Vagina (tissue), 2 donors: ENCODE measurements at regions not wholly inside any gene's neighbourhood (a gene's known extent, or its start where the extent isn't known, plus 50 kb on each side); places are given as distances from the start of the nearest gene placed in this dataset.

Experiments used
- DNase-seq, 2 donors: peaks; one replicate each; pipeline ENCODE4 v3.0.0-alpha.2; 2017; ENCODE audit errors: extremely low spot score in 2 of 2
- H3K27ac ChIP-seq: fragments of 200-600 bp; sonication (generic); one replicate; pipeline ENCODE4 v1.5.1; 2019
- H3K27me3 ChIP-seq: fragments of 200-600 bp; sonication (generic); one replicate; pipeline ENCODE4 v1.5.1; 2019
- H3K36me3 ChIP-seq, 2 donors: fragments of 200-600 bp; sonication (generic); one replicate each; pipeline ENCODE4 v1.5.1; 2017 to 2019
- H3K4me1 ChIP-seq: fragments of 200-600 bp; sonication (generic); one replicate; pipeline ENCODE4 v1.5.1; 2019
- H3K4me3 ChIP-seq, 2 donors: fragments of 200-600 bp; sonication (generic); 1 replicate in 1 of 2; 2 replicates in 1 of 2; pipeline ENCODE4 v1.5.1; 2016 to 2019
- H3K9me3 ChIP-seq: fragments of 200-600 bp; sonication (generic); one replicate; pipeline ENCODE4 v1.5.1; 2019
- POLR2A ChIP-seq, 2 donors: fragments of 450-650 bp; IDR thresholded peaks; one replicate each; pipeline ENCODE4 v1.6.1; 2017; ENCODE audit warnings: antibody characterized with exemption in 2 of 2, mild to moderate bottlenecking in 2 of 2, moderate library complexity in 2 of 2
- POLR2AphosphoS5 ChIP-seq, 2 donors: sonication (generic); formaldehyde crosslinking; IDR thresholded peaks; one replicate each; pipeline ENCODE4 v1.9.0; 2017; ENCODE audit warnings: antibody characterized with exemption in 2 of 2, mild to moderate bottlenecking in 2 of 2, low read depth in 1 of 2; ENCODE audit not compliant: insufficient read depth in 1 of 2
- intact Hi-C: fragments of 100-400 bp; cut with DNase I; formaldehyde crosslinking; loops from one replicate; pipeline ENCODE4 v1.15.1; 2023
- TF ChIP-seq, protein P1 (sequence below), 3 experiments: fragments of 450-650 bp in 2 of 3; fragments of 200-600 bp in 1 of 3; sonication (generic) in 1 of 3; IDR thresholded peaks; one replicate each; pipeline ENCODE4 v1.5.1; 2017 to 2019; ENCODE audit warnings: antibody characterized with exemption in 3 of 3, mild to moderate bottlenecking in 2 of 3, moderate library complexity in 2 of 3

DNA sequence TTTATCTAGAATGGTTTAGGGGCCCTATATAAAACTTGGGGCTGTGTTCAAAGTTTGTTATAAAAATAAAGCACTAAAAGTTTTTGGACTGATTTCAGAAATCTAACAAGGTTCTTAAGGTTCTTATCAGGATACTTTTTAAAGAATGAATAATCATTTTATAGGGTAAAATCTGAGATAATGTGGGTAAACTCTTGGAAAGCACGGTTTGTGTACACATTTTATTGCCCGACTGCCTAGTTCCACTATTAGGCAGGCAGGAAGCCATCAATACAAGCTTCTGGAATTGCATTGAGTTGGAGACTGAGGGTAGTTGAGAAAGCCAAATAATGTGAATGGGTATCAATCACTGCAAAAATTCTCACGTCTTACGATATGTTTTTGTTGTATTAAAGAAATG lies 331.0 kb upstream of the PITX2 start:
- Histone ChIP-seq H3K4me1 (no peaks in the 10 kb centered on the region), H3K27me3 (no peaks in the 10 kb centered on the region)
- DNase-seq = no peak

GRCh38 chr4:110955748-110956147 lies 332.9 kb upstream of the PITX2 start:
- Histone ChIP-seq H3K4me1 (no peaks in the 10 kb centered on the region), H3K9me3 (no peaks in the 10 kb centered on the region), H3K27ac (no peak overlapping the region), H3K36me3 (no peaks in the 10 kb centered on the region), H3K4me3 (no peak overlapping the region), H3K27me3 (no peaks in the 10 kb centered on the region)
- no peak for DNase-seq
- intact Hi-C loops = no loop called here
- no peak for TF ChIP-seq POLR2A (IDR thresholded peaks at IDR 0.05)
- TF ChIP-seq, protein P1, sequence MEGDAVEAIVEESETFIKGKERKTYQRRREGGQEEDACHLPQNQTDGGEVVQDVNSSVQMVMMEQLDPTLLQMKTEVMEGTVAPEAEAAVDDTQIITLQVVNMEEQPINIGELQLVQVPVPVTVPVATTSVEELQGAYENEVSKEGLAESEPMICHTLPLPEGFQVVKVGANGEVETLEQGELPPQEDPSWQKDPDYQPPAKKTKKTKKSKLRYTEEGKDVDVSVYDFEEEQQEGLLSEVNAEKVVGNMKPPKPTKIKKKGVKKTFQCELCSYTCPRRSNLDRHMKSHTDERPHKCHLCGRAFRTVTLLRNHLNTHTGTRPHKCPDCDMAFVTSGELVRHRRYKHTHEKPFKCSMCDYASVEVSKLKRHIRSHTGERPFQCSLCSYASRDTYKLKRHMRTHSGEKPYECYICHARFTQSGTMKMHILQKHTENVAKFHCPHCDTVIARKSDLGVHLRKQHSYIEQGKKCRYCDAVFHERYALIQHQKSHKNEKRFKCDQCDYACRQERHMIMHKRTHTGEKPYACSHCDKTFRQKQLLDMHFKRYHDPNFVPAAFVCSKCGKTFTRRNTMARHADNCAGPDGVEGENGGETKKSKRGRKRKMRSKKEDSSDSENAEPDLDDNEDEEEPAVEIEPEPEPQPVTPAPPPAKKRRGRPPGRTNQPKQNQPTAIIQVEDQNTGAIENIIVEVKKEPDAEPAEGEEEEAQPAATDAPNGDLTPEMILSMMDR (IDR thresholded peaks at IDR 0.05) = no peak
- TF ChIP-seq POLR2AphosphoS5 (IDR thresholded peaks at IDR 0.05; ENCODE audit: insufficient read depth in 1 of 2, low read depth in 1 of 2) = no peak

More for the DNA sequence above, 331.0 kb upstream of the PITX2 start:
- Histone ChIP-seq H3K4me3 (no peak overlapping the region), H3K27ac (no peak overlapping the region), H3K36me3 (no peaks in the 10 kb centered on the region), H3K9me3 (no peaks in the 10 kb centered on the region)
- TF ChIP-seq POLR2A (IDR thresholded peaks at IDR 0.05) (no peak), POLR2AphosphoS5 (IDR thresholded peaks at IDR 0.05; ENCODE audit: insufficient read depth in 1 of 2, low read depth in 1 of 2) (no peak)
- TF ChIP-seq, protein P1 (IDR thresholded peaks at IDR 0.05) = no peak
- intact Hi-C loops = no loop called here

GRCh38 chr4:110959041-110959643 lies 336.3 kb upstream of the PITX2 start:
- TF ChIP-seq POLR2A (IDR thresholded peaks at IDR 0.05) = no peak
- no peak for TF ChIP-seq POLR2AphosphoS5 (IDR thresholded peaks at IDR 0.05; ENCODE audit: insufficient read depth in 1 of 2, low read depth in 1 of 2)
- TF ChIP-seq, protein P1 (IDR thresholded peaks at IDR 0.05) = no peak
- Histone ChIP-seq H3K4me3 (no peak overlapping the region), H3K9me3 (no peaks in the 10 kb centered on the region), H3K27ac (no peak overlapping the region), H3K27me3 (no peaks in the 10 kb centered on the region), H3K4me1 (no peaks in the 10 kb centered on the region), H3K36me3 (no peaks in the 10 kb centered on the region)
- intact Hi-C loops = no loop called here
- DNase-seq = no peak

GRCh38 chr4:110961066-110961465 lies 338.2 kb upstream of the PITX2 start:
- TF ChIP-seq POLR2AphosphoS5 (IDR thresholded peaks at IDR 0.05; ENCODE audit: insufficient read depth in 1 of 2, low read depth in 1 of 2) = no peak
- TF ChIP-seq, protein P1 (IDR thresholded peaks at IDR 0.05) = no peak
- no peak for TF ChIP-seq POLR2A (IDR thresholded peaks at IDR 0.05)
- intact Hi-C loops = no loop called here

DNA sequence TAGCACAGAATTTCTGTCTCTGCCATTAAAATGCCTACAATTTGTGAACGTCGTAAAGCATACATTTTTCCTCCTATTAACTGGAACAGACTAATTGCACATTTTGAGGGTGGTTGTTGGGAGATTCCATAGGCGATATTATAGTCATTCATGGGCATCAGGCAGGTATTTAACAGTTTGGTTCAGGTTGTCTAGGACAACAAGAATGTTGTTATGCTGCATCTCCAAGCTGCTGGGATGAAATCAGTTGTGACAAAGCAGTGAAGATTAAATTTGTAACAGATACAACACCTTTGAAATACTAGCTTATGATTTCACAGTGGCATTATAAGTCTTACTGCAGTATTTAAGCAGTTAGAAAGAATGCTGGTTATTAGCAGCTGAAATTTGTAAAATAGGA lies 339.7 kb upstream of the PITX2 start:
- no peak for DNase-seq
- intact Hi-C loops = no loop called here
- Histone ChIP-seq H3K27ac (no peak overlapping the region), H3K36me3 (no peaks in the 10 kb centered on the region), H3K9me3 (no peaks in the 10 kb centered on the region), H3K4me3 (no peak overlapping the region), H3K27me3 (no peaks in the 10 kb centered on the region), H3K4me1 (no peaks in the 10 kb centered on the region)
- TF ChIP-seq POLR2A (IDR thresholded peaks at IDR 0.05) (no peak), POLR2AphosphoS5 (IDR thresholded peaks at IDR 0.05; ENCODE audit: insufficient read depth in 1 of 2, low read depth in 1 of 2) (no peak)
- TF ChIP-seq, protein P1 (IDR thresholded peaks at IDR 0.05) = no peak

More at GRCh38 chr4:110961066-110961465, 338.2 kb upstream of the PITX2 start:
- Histone ChIP-seq H3K9me3 (no peaks in the 10 kb centered on the region), H3K4me1 (no peaks in the 10 kb centered on the region), H3K4me3 (no peak overlapping the region), H3K27me3 (no peaks in the 10 kb centered on the region), H3K27ac (no peak overlapping the region), H3K36me3 (no peaks in the 10 kb centered on the region)
- no peak for DNase-seq
